Keratinocyte (primary cell): ENCODE measurements at regions not wholly inside any gene's neighbourhood (a gene's known extent, or its start where the extent isn't known, plus 50 kb on each side); places are given as distances from the start of the nearest gene placed in this dataset.
A peak's percentile ranks its signal among the peaks of the same experiment; 100 is the strongest.

Experiments
- DNase-seq: peaks from one replicate; pipeline ENCODE4 v3.0.0-alpha.2; 2011; ENCODE audit warnings: low read depth, missing footprints, low spot score
- FAIRE-seq: peaks from 2 replicates; lab custom pipeline; 2011; peaks lifted over from hg19 to GRCh38; lab: Jason Lieb, UNC
- H2AFZ ChIP-seq: 2 replicates; pipeline ENCODE4 v1.6.0; 2012; ENCODE audit warnings: low read length, control low read depth, inconsistent platforms; ENCODE audit not compliant: control insufficient read depth
- H3K27ac ChIP-seq: 2 replicates; pipeline ENCODE4 v1.5.1; 2011; ENCODE audit warnings: low read length; ENCODE audit not compliant: control insufficient read depth, insufficient read depth
- H3K27me3 ChIP-seq: 3 replicates; pipeline ENCODE4 v1.6.0; 2011; ENCODE audit warnings: low read length; ENCODE audit not compliant: control insufficient read depth, insufficient read depth; ENCODE audit errors: extremely low read depth
- H3K36me3 ChIP-seq, 2 experiments: 2 replicates in 1 of 2; 3 replicates in 1 of 2; pipeline ENCODE4 v1.5.1; 2011; ENCODE audit warnings: low read length in 2 of 2, mild to moderate bottlenecking in 1 of 2; ENCODE audit not compliant: control insufficient read depth in 2 of 2, insufficient read depth in 2 of 2; ENCODE audit errors: extremely low read depth in 1 of 2
- H3K4me1 ChIP-seq: 3 replicates; pipeline ENCODE4 v1.5.1; 2011; ENCODE audit warnings: low read length; ENCODE audit not compliant: control insufficient read depth, insufficient read depth; ENCODE audit errors: extremely low read depth
- H3K4me2 ChIP-seq: 3 replicates; pipeline ENCODE4 v1.6.0; 2011; ENCODE audit warnings: low read depth, low read length; ENCODE audit not compliant: control insufficient read depth, insufficient read depth; ENCODE audit errors: extremely low read depth
- H3K4me3 ChIP-seq, 3 experiments: fragments of 200-600 bp in 1 of 3; sonication (generic) in 1 of 3; 2 replicates in 2 of 3; 3 replicates in 1 of 3; pipeline ENCODE4 v1.5.1; 2011 to 2016; ENCODE audit warnings: low read length in 3 of 3, mild to moderate bottlenecking in 3 of 3, control low read depth in 2 of 3, inconsistent platforms in 1 of 3, low read depth in 1 of 3, mixed read lengths in 1 of 3, mixed run types in 1 of 3, moderate library complexity in 1 of 3; ENCODE audit not compliant: control insufficient read depth in 2 of 3, insufficient read depth in 2 of 3; ENCODE audit errors: extremely low read depth in 1 of 3
- H3K79me2 ChIP-seq: 2 replicates; pipeline ENCODE4 v1.6.0; 2012; ENCODE audit warnings: low read length; ENCODE audit not compliant: control insufficient read depth, insufficient read depth
- H3K9ac ChIP-seq: 3 replicates; pipeline ENCODE4 v1.6.0; 2011; ENCODE audit warnings: low read length; ENCODE audit not compliant: control insufficient read depth, insufficient read depth; ENCODE audit errors: extremely low read depth
- H3K9me1 ChIP-seq: 3 replicates; pipeline ENCODE4 v1.6.0; 2011; ENCODE audit warnings: low read length; ENCODE audit not compliant: control insufficient read depth, insufficient read depth; ENCODE audit errors: extremely low read depth
- H3K9me3 ChIP-seq: 2 replicates; pipeline ENCODE4 v1.5.1; 2012; ENCODE audit warnings: low read depth, low read length; ENCODE audit not compliant: control insufficient read depth
- H4K20me1 ChIP-seq: 3 replicates; pipeline ENCODE4 v1.6.0; 2011; ENCODE audit warnings: low read length; ENCODE audit not compliant: control insufficient read depth, insufficient read depth; ENCODE audit errors: extremely low read depth
- CTCF ChIP-seq, 3 experiments: IDR thresholded peaks in 1 of 3; conservative IDR thresholded peaks in 1 of 3; optimal IDR thresholded peaks in 1 of 3; 2 replicates in 2 of 3; 3 replicates in 1 of 3; pipeline versions ENCODE3 to v1.5.1; 2011; ENCODE audit warnings: low read length in 3 of 3, mild to moderate bottlenecking in 3 of 3, moderate library complexity in 2 of 3, control low read depth in 1 of 3, inconsistent platforms in 1 of 3; ENCODE audit not compliant: insufficient read depth in 2 of 3; ENCODE audit errors: extremely low read depth in 1 of 3
- EZH2 ChIP-seq: IDR thresholded peaks from one replicate; pipeline ENCODE4 v1.6.1; 2012; ENCODE audit warnings: inconsistent platforms, mild to moderate bottlenecking, low read length, moderate library complexity
- dilution Hi-C: fragments of 300-500 bp; cut with MboI; formaldehyde crosslinking; loops from one replicate; pipeline ENCODE4 v1.7.0; 2020; ENCODE audit warnings: low sequenced_read_pairs; ENCODE audit not compliant: extremely low pct_ligation_motif_present

DNA sequence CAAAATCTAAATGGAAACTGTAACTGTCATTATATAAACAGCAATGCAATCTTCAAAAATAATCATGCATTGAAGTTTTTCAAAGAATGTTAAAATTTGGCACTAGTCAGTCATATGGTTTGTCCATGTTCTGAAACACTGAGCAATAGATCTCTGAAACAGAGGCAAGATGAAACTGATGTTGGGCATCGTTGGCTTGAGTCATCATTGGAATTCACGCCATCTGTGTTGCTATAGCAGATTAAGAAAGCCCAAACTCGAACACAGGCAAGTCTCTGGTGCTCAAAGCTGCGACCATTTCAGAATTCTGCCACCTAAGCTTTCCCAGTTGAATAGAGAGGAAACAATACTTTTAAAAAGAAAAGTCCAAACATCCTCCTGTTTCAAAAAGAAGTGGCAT lies 114.1 kb upstream of the PPARGC1A start:
- FAIRE-seq (peak; percentile 61), DNase-seq (no peak)
- H4K20me1 ChIP-seq = no peaks in the 10 kb centered on the region
- no peaks in the 10 kb centered on the region for H3K36me3 ChIP-seq
- no peaks in the 10 kb centered on the region for H3K9me1 ChIP-seq
- TF ChIP-seq CTCF (optimal IDR thresholded peaks at IDR 0.05 in 1 of 3, IDR thresholded peaks at IDR 0.05 in 1 of 3, conservative IDR thresholded peaks at IDR 0.05 in 1 of 3; ENCODE audit: extremely low read depth in 1 of 3, insufficient read depth in 2 of 3, low read length in 3 of 3) = no peak
- TF ChIP-seq EZH2 = no peak
- no peak overlapping the region for H2AFZ ChIP-seq
- dilution Hi-C loops = no loop called here
- H3K4me2 ChIP-seq = no peak overlapping the region
- H3K27me3 ChIP-seq = no peaks in the 10 kb centered on the region
- H3K4me1 ChIP-seq = peaks cover 14% of the 10 kb centered on the region
- H3K9ac ChIP-seq = no peak overlapping the region
- H3K4me3 ChIP-seq = no peak overlapping the region
- H3K27ac ChIP-seq = no peak overlapping the region
- no peaks in the 10 kb centered on the region for H3K9me3 ChIP-seq
- no peaks in the 10 kb centered on the region for H3K79me2 ChIP-seq

DNA sequence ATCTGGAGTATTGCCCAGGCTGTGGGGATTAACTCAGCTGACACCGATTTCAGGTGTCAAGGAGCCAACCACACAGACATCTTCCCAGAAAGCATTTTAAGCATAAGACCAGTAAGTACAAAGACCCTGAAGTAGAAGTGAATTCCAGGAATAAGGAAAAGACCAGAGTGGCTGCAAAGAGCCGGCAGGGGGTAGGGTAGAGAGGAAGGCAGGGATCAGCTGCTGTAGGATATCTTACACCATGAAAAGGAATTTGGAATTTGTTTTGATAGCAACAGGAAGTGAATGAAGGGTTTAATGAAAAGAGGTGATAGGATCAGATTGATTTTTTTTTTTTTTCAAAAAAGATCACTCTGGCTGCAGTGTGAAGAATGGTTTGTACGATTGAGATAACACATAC lies 113.6 kb upstream of the PPARGC1A start:
- dilution Hi-C loops = no loop called here
- no peak for TF ChIP-seq EZH2
- TF ChIP-seq CTCF (optimal IDR thresholded peaks at IDR 0.05 in 1 of 3, IDR thresholded peaks at IDR 0.05 in 1 of 3, conservative IDR thresholded peaks at IDR 0.05 in 1 of 3; ENCODE audit: extremely low read depth in 1 of 3, insufficient read depth in 2 of 3, low read length in 3 of 3) = no peak
- no peaks in the 10 kb centered on the region for H3K9me1 ChIP-seq
- H3K9ac ChIP-seq = no peak overlapping the region
- H4K20me1 ChIP-seq = no peaks in the 10 kb centered on the region
- FAIRE-seq (no peak), DNase-seq (no peak)
- H3K27me3 ChIP-seq = no peaks in the 10 kb centered on the region
- no peak overlapping the region for H3K4me3 ChIP-seq
- H3K79me2 ChIP-seq = no peaks in the 10 kb centered on the region
- no peaks in the 10 kb centered on the region for H3K9me3 ChIP-seq
- H2AFZ ChIP-seq = no peak overlapping the region
- H3K36me3 ChIP-seq = no peaks in the 10 kb centered on the region
- peaks cover 14% of the 10 kb centered on the region for H3K4me1 ChIP-seq
- no peak overlapping the region for H3K27ac ChIP-seq
- H3K4me2 ChIP-seq = no peak overlapping the region
